GM18517 (cell line): ENCODE measurements at regions not wholly inside any gene's neighbourhood (a gene's known extent, or its start where the extent isn't known, plus 50 kb on each side); places are given as distances from the start of the nearest gene placed in this dataset.

Source experiments
- ATAC-seq: cut with Tn5 transposase; IDR thresholded peaks from one replicate; pipeline ENCODE4 v1.9.1; 2021; ENCODE audit warnings: mild to moderate bottlenecking, moderate library complexity; ENCODE audit not compliant: unreplicated experiment

DNA sequence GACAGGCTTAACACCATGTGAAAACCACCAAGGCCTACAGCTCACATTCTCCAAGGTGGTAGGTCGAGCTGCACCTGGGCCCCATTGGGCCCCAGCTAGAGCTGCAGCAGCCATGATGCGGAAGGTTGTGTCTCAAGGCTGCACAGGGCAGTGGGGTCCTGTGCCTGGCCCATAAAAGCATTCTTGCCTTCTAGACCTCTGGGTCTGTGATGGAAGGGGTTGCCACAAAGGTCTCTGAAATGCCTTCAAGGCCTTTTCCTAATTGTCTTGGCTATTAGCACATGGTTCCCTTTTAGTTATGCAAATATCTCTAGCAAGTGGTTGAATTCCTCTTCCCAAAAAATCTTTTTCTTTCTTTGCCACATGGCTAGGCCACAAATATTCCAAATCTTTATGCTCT, 52.5 kb upstream of the C11orf58 start:
- ATAC-seq, result no peak

- no peak for ATAC-seq
Observed at GRCh38 chr11:16678466-16679116, 59.9 kb upstream of the C11orf58 start.

- no peak for ATAC-seq
Observed at GRCh38 chr11:16669799-16670415, 68.5 kb upstream of the C11orf58 start.

DNA sequence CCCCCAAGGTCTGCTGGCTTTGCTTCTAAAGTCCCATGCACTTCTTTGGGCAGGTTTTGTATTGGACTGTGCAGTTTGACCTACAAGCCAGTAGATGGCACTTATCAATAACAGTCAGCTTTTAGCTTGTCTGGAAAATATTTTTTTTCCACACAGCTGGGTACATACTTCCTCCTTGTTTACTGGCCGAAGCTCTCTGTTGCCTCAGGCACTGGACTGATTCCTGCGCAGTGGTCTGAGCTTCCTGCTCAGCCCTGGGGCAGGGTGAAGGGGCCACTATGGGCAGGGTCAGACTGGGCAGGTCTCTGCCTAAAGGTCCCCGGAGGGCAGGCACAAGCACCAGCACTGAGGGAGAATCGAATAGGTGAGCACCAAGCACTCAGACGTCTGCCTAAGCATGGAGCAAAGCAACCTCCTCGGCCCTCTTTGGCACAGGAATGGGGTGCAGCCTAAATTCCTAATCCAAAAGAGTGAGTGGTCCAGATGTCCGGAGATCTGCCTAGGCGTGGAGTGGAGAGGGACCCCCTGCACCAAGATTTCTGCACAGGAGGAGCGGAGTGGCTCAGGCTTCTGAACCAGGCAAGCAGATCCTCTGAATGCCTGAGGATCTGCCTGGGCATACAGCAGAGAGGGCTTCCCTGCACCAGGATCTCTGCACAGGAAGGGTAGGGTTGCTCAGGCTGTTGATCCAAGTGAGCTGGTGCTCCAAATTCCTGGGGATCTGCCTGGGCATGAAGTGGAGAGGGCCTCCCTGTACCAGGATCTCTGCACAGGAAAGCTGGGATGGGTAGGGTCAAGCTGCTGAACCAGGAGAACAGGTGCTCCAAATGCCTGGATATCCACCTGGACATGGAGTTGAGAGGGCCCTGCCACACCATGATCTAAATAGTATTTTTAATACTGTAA, 105.9 kb upstream of the C11orf58 start:
- no peak for ATAC-seq

GRCh38 chr11:16630651-16631050, 107.8 kb upstream of the C11orf58 start:
- no peak for ATAC-seq

DNA sequence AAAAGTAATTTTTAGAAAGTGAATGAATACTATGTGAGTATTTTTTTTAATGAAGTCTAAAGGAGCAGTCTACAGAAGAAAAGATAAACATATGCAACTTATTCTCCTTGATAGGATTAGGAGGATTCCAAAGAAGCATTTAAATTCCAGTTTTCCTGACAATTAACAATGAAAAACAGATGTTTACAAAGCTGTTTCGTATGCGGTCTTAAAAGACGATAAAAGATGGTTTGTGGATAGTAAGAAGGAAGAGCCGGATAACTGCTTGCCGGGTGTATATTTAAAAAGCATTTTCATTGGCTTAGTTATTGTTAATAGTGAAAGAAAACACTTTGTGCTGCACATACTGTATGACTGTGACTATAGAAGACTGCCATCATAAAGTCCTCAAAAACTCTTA, 120.0 kb upstream of the C11orf58 start:
- no peak for ATAC-seq

GRCh38 chr11:16615480-16615879, 123.0 kb upstream of the C11orf58 start:
- ATAC-seq, result no peak

GRCh38 chr11:16613512-16614381, 124.7 kb upstream of the C11orf58 start:
- peak; percentile 97 for ATAC-seq

GRCh38 chr11:16613262-16613511, 125.3 kb upstream of the C11orf58 start:
- no peak for ATAC-seq

DNA sequence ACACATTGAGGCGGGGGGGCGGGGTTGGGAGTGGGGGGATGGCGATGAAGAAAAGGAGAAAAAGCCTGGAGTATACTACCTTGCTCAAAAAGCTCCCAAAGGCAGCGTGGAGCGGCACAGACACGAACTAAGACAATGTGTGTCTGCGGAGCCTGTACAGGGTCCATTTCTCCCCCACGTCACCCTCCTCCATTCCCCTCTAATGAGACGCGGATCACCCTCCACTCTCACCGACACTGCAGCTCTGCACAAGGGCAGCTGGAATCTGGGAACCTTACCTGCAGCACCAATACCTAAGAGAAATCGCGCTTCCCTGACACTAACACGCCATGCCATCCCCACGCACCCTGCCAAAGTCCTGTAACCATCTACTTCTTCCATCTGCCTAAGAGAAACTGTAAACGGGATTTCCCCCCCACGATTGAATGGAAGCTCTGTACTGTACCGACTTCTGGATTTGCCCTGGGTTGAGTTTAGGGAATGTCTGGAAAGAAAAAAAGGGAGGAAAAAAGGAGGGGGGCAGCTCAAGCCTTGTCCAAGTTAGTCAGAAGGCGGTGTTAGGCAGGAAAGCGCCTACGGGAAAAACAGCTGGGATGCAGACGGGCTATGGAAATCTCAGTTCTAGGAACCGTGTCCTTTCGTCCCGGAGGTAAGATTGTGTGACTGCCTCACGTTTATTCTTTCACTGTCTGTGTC, 125.7 kb upstream of the C11orf58 start:
- ATAC-seq, result no peak

GRCh38 chr11:16611926-16612565, 126.4 kb upstream of the C11orf58 start:
- ATAC-seq, result no peak

GRCh38 chr11:16611401-16611921, 127.0 kb upstream of the C11orf58 start:
- ATAC-seq, result no peak

DNA sequence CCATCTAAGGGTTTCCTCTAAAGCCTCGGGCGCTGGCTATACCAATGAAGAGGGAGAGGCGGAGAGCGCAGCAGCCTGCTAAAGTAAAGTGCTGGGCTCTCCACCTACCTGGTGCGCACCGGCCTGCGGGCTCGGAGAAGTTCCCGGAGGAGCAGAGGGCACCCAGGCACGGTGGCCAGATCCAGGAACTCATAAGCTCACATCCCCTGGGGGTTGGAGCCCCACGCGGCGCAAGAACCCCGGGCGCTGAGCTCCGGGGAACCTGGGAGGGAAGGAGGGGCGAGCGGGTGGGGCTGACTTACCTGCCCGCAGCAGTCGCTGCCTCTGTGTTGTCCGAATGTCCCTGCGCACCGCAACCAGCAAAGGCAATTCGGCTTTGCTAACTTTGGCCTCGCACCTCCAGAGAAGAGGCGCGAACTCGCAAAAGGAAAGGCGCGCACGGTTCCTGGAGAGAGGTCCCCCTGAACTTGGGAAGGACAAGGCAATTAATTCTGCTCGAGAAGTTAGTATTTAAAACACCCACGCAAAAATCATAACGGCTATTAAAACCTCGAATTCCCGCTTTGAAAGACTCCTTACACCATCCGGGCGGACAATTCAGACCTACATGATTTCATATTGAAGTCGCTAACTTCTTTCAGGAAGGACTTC, 127.6 kb upstream of the C11orf58 start:
- ATAC-seq, result no peak

GRCh38 chr11:16610213-16610737, 128.2 kb upstream of the C11orf58 start:
- no peak for ATAC-seq

DNA sequence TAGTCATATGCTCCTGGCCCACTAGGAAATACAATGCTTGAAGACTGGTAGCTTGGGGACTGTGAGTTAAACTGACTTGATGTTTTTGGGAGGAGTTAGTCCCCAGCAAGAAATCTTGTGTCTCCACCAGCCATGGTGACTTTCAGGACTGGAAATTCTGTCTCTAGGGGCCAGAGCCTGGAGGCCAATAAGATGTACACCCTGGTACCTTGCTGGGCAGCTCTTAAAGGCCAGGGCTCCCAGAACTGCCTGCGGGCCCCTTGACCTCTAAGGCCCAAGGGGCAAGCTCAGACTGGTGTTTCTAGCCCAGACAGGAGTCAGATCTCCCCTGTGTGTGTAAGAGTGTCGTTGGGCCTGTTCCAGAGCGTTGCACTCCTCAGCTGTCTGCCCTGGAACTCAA, 128.7 kb upstream of the C11orf58 start:
- no peak for ATAC-seq

DNA sequence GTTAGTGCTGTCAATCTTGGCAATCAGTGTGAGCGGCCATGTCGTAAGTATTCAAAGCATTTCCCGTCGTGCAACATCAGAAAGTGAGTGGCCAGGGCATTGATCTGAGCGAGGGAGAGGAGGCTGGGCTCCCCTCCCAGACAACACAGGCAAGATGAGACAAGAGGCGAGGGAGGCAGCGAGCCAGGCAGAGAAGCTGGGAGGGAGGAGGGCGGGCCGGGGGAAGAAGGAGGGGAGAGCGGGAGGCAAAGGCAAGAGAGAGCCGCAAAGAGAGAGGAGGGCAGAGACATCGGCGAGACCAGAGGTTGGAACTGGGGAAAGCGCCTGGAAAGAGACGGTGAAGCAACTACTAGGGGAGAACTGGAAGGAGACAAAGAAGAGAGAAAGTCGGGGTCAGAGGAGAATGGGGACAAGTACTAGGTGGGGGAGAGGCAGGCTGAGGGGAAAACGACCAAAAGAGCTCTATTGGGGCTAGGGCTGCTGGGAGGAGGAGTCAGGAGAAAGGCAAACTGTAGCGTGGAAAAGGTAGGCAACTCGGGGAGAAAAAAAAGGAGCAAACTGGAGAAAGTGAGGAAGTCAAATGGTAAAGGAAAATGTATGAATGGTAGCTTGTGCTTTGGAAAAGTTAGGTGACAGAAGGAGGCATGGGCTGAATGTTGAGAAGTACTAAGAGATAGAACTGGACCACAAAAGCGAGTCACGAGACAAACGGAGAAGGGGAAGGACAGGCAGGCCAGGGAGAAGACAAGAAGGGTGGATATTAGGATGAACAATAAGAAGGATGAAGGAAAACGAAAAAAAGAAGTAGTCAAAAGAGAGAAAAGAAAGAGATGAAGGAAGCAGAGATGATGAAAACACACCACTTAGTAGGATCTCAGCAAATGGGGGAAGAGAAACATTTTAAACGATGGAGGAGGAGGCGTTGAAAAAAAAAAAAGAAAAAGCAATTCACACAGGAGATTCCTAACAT, 130.5 kb upstream of the C11orf58 start:
- ATAC-seq, result no peak

DNA sequence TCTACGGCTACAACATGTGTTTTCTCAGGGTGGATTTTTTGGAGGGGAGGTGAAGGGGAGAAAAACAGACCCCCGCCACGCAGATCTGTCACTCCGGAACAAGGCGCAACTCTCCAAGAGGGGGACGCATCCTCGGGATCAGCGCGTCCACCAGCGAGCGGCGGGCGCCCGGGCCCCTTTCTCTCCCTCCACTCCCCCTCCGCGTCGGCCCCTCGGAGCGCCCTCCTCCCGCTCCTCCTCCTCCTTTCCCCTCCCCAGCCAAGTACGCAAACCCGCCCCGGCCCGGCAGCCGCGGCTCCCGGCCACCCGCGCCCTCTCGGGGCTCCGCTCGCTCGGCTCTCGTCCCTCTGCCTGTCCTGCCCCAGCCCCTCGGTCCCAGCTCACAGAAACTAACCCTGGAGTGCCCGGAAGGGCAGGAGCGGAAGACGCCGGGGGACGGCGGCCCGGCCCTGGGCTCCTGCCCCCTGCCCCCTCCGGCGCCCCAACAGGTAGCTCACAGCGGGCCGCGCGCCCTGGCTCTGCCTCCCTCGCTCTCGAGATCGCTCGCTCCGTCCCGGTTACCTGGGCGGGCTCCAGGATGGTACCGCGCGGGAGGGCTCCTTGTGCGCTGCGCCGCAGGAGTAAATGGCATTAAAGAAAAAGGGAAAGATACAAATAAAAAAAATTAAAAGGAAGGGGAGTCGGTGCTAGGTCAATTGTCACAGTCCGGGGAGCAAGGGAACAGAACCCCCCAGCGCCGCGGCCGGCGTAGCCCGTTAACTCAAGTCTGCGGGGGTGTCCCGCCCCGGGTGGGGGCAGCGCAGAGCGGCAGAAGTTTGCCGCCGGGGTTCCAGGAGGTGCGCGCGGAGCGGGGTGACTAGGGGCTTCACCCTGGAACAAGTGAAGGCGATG, 131.4 kb upstream of the C11orf58 start:
- no peak for ATAC-seq
